Stomach (tissue), 4 donors: ENCODE measurements at regions not wholly inside any gene's neighbourhood (a gene's known extent, or its start where the extent isn't known, plus 50 kb on each side); places are given as distances from the start of the nearest gene placed in this dataset.

Experiments used
- CTCF ChIP-seq, 7 experiments: fragments of 450-650 bp in 4 of 7; fragments of 200-600 bp in 3 of 7; sonication (generic) in 3 of 7; IDR thresholded peaks; one replicate each; pipeline ENCODE4 v1.5.1; 2016 to 2019; ENCODE audit warnings: antibody characterized with exemption in 7 of 7, control low read depth in 2 of 7, mild to moderate bottlenecking in 1 of 7
- POLR2A ChIP-seq, 4 donors: fragments of 450-650 bp; IDR thresholded peaks; one replicate each; pipeline ENCODE4 v1.6.1; 2016; ENCODE audit warnings: antibody characterized with exemption in 4 of 4, control low read depth in 2 of 4, mild to moderate bottlenecking in 1 of 4, moderate library complexity in 1 of 4
- POLR2AphosphoS5 ChIP-seq, 3 donors: sonication (generic); formaldehyde crosslinking; IDR thresholded peaks; one replicate each; pipeline ENCODE4 v1.6.1; 2016; ENCODE audit warnings: antibody characterized with exemption in 3 of 3

- TF ChIP-seq CTCF (IDR thresholded peaks at IDR 0.05) (no peak), POLR2A (IDR thresholded peaks at IDR 0.05) (no peak), POLR2AphosphoS5 (IDR thresholded peaks at IDR 0.05) (no peak)
These were observed 367.9 kb downstream of the TMEM38B start for GRCh38 chr9:106062250-106062649.
